ENCODE measurements at regions not wholly inside any gene's neighbourhood (a gene's known extent, or its start where the extent isn't known, plus 50 kb on each side); places are given as distances from the start of the nearest gene placed in this dataset.

DNA sequence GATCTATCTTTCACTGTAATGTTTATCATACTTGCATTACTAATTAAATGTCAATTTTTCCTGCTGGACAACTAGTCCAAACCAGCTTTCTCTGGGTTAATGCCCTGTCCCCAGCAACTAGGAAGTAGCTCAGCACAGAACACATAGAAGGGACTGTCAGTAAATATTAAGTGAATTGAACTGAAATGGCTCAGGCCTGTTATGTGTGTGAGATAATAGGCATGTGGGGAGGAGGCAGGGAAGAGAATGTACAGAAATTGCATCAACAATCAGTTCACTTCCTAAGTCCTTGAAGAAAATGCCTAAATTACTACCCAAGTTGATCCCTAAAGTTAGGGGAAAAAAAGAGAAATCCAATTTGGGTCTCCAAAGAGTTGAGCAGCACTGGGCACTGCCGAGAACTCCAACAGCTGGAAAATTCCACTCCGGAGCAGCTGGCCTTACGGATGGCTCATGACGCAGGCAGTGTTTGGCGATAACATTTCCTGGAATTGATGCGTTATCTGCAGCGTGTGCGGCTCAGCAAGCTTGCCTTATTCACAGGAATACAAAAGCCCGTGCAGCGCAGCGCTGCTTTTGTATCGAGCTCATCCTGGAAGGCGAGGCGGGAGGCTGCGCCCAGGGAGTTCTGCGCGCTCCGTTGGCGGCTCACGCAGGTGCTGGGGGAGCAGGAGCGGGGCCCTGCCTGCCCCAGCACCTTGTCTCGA is 297.3 kb upstream of the LCORL start:
- H3K9me3 Mint-ChIP-seq: peaks cover 0 to 17% (median 4%) of the 10 kb centered on the region in 6 donors
- H3K4me1 Mint-ChIP-seq: no peaks in the 10 kb centered on the region
- no peak overlapping the region for H3K4me3 Mint-ChIP-seq
- H3K27me3 Mint-ChIP-seq (ENCODE audit: low read depth in 3 of 3): peaks cover 0 to 3% (median 0%) of the 10 kb centered on the region in 3 donors
- DNase-seq: no peak
- no peaks in the 10 kb centered on the region for H3K36me3 Mint-ChIP-seq
- no peak overlapping the region for H3K27ac Mint-ChIP-seq

DNA sequence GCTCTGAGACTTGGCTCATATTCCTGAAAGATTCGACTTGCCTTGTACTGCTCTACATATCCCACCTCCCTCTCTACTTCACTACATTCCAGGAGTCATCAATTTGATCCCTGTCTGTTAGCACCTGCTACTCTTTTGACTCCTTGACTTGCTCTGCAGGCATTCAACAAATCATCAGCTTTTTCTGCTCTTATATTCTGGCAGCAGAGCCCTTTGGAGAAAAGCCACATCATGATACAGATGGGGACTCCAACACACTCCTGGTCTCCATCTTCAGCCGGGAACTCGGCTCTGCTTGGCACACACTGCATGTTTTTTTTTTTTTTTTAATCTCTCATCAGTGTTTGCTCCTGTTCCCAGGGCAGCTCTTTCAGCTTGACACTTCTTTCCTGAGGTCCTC is 293.2 kb upstream of the LCORL start:
- Mint-ChIP-seq H3K4me1 (no peaks in the 10 kb centered on the region), H3K27ac (no peak overlapping the region), H3K27me3 (ENCODE audit: low read depth in 3 of 3) (peaks cover 0 to 3% (median 0%) of the 10 kb centered on the region in 3 donors), H3K4me3 (no peak overlapping the region), H3K9me3 (peaks cover 0 to 32% (median 3%) of the 10 kb centered on the region in 6 donors), H3K36me3 (no peaks in the 10 kb centered on the region)
- DNase-seq: no peak

DNA sequence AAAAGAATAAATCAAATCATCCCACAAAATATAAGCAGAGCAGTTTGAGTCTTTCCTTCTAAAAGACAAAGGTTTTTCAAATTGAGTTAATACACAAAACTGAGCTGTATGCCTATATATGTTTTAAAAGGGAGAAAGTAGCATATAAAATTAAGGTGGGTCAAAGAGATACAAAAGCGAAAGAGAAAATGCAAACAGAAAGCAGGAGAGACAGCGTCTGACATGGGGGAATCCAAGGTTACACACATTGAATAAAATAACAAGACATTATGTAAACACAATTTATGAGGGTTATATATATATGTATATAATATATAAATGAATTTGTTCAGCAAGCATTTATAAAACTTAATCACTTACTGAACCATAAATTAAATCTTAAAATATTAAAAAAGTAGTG is 276.1 kb upstream of the LCORL start:
- peaks cover 0 to 4% (median under 1%) of the 10 kb centered on the region in 6 donors for H3K9me3 Mint-ChIP-seq
- no peak overlapping the region for H3K27ac Mint-ChIP-seq
- no peak for DNase-seq
- H3K27me3 Mint-ChIP-seq (ENCODE audit: low read depth in 3 of 3): peaks cover 0 to 1% (median 0%) of the 10 kb centered on the region in 3 donors
- no peak overlapping the region for H3K4me3 Mint-ChIP-seq
- no peaks in the 10 kb centered on the region for H3K4me1 Mint-ChIP-seq
- H3K36me3 Mint-ChIP-seq: no peaks in the 10 kb centered on the region

DNA sequence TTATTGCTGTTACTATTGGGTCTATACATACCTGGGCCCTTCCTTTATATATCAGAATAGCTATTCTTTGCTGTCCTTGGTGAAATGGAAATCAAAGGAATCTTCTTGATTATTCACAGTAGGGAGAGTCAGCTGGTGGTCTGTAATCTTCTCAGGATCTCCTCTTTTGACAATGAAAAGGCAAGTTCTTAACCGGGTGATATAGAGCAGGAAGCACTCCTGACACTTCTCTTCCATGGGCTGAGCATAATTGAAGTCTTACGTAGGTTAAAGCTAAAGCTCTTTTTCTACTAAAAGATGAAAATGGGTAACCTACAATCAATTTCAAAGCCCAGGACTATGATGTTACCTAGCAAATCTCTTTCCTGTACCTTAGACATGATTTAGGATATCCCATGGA is 274.9 kb upstream of the LCORL start:
- Mint-ChIP-seq H3K4me1 (no peaks in the 10 kb centered on the region), H3K27me3 (ENCODE audit: low read depth in 3 of 3) (peaks cover 0 to 1% (median 0%) of the 10 kb centered on the region in 3 donors), H3K27ac (no peak overlapping the region), H3K36me3 (peaks cover 0 to 3% (median 0%) of the 10 kb centered on the region in 3 donors), H3K4me3 (no peak overlapping the region), H3K9me3 (peaks cover 0 to 7% (median 4%) of the 10 kb centered on the region in 6 donors)
- no peak for DNase-seq

DNA sequence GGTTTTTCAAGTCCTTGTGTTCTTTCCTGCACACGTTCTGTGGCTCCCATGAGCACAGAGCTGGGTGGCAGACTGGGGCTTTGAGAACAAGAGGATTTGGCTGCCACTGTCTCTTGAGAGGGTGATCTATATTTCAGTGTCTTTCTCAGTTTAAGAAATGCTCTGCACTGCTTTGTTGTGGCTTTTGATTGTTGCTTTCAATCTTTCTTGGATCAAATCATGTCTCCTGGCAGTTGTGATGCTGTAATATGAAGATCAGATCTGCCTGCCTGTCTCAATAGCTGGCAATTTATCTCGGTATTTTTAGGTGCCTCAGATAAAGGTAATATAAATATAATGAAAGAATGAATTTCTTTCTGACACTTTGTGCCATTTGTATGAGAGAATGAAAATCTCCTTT is 273.3 kb upstream of the LCORL start:
- Mint-ChIP-seq H3K4me3 (no peak overlapping the region), H3K36me3 (peaks cover 0 to 3% (median 0%) of the 10 kb centered on the region in 3 donors), H3K4me1 (no peaks in the 10 kb centered on the region), H3K27me3 (ENCODE audit: low read depth in 3 of 3) (peaks cover 0 to 1% (median 0%) of the 10 kb centered on the region in 3 donors), H3K9me3 (peaks cover 0 to 5% (median 5%) of the 10 kb centered on the region in 6 donors), H3K27ac (no peak overlapping the region)
- no peak for DNase-seq

DNA sequence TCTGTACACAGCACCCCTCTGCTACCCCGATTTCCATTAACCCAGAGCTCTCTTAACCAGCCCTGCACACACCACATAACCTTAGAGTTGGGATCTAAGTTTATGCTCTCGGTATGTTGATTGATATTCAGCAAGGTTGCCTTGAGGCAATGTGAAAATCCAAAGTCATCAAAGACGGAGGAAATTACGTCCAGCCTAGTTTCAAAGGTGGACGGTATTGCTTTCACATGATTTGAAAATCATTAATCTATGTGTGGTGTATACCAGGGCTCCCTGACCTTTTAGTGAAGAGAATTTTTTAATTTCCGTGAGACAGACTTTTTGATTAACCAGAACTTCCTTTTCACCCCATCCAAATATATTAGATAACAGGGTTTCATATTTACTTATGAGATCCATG is 272.5 kb upstream of the LCORL start:
- DNase-seq: no peak
- no peak overlapping the region for H3K27ac Mint-ChIP-seq
- H3K27me3 Mint-ChIP-seq (ENCODE audit: low read depth in 3 of 3): peaks cover 0 to 2% (median 1%) of the 10 kb centered on the region in 3 donors
- H3K4me3 Mint-ChIP-seq: no peak overlapping the region
- peaks cover 0 to 3% (median 0%) of the 10 kb centered on the region in 3 donors for H3K36me3 Mint-ChIP-seq
- no peaks in the 10 kb centered on the region for H3K4me1 Mint-ChIP-seq
- peaks cover 0 to 9% (median 5%) of the 10 kb centered on the region in 6 donors for H3K9me3 Mint-ChIP-seq

DNA sequence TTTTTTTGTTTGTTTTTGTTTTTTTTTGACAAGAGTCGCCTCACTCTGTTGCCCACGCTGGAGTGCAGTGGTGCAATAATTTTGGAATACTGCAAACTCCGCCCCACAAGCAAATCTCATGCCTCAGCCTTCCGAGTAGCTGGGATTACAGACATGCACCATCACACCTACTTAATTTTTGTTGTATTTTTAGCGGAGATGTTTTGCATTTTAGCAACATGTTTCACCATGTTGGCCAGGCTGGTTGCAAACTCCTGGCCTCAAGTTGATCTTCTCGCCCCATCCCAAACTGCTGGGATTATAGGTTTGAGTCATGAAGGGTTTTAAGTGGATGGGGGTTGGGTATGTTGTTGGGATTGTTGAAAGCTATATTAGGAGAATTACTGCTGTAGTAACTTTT is 270.9 kb upstream of the LCORL start:
- Mint-ChIP-seq H3K9me3 (peaks cover 0 to 9% (median 5%) of the 10 kb centered on the region in 6 donors), H3K4me3 (no peak overlapping the region), H3K27ac (no peak overlapping the region), H3K4me1 (no peaks in the 10 kb centered on the region), H3K27me3 (ENCODE audit: low read depth in 3 of 3) (peaks cover 0 to 4% (median 0%) of the 10 kb centered on the region in 3 donors), H3K36me3 (peaks cover 0 to 3% (median 0%) of the 10 kb centered on the region in 3 donors)
- no peak for DNase-seq

DNA sequence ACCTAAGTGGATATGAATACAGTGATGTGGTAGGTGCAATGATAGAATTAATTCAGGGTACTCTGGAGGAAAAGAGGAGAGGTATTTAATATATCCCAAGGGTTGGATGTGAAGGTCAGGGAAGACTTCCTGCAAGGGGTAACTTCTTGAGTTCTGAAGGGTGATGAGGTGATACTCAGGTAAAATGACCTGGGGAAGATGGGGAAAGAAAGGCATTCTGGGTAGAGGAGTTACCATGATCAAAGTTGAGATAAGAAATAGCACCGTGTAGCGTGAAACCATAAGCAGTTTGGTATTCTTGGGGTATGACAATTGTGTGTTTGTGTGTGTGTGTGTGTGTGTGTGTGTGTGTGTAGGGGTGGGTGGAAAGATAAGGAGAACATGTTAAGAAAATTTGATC is 270.4 kb upstream of the LCORL start:
- H3K36me3 Mint-ChIP-seq: peaks cover 0 to 3% (median 0%) of the 10 kb centered on the region in 3 donors

DNA sequence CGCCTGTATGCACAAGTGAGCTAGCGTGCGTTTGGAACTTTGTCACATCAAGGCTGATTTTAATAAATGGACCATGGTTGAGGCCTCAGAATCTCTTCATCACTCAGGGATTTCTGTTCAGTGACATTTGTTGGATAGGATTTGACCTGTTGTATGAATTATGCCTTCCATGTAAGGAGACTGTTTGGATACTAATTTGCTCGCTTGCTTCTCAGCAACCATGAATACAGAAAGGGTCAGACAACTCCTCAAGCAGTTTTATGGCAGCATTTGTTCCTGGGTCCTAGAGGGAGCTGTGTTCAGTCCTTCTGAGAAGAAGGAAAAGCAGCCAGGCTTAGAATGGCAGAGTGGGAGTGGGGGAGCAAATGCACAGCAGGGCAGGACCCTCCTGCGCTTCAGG is 269.7 kb upstream of the LCORL start:
- no peaks in the 10 kb centered on the region for H3K4me1 Mint-ChIP-seq
- peaks cover 0 to 3% (median 0%) of the 10 kb centered on the region in 3 donors for H3K36me3 Mint-ChIP-seq
- no peak overlapping the region for H3K4me3 Mint-ChIP-seq
- peaks cover 0 to 10% (median 0%) of the 10 kb centered on the region in 3 donors for H3K27me3 Mint-ChIP-seq (ENCODE audit: low read depth in 3 of 3)
- peaks cover 0 to 14% (median 5%) of the 10 kb centered on the region in 6 donors for H3K9me3 Mint-ChIP-seq
- no peak for DNase-seq
- no peak overlapping the region for H3K27ac Mint-ChIP-seq

More for the DNA sequence above, 270.4 kb upstream of the LCORL start:
- Mint-ChIP-seq H3K27me3 (ENCODE audit: low read depth in 3 of 3) (peaks cover 0 to 5% (median 0%) of the 10 kb centered on the region in 3 donors), H3K4me1 (no peaks in the 10 kb centered on the region), H3K9me3 (peaks cover 0 to 13% (median 5%) of the 10 kb centered on the region in 6 donors), H3K27ac (no peak overlapping the region), H3K4me3 (no peak overlapping the region)
- DNase-seq: no peak

DNA sequence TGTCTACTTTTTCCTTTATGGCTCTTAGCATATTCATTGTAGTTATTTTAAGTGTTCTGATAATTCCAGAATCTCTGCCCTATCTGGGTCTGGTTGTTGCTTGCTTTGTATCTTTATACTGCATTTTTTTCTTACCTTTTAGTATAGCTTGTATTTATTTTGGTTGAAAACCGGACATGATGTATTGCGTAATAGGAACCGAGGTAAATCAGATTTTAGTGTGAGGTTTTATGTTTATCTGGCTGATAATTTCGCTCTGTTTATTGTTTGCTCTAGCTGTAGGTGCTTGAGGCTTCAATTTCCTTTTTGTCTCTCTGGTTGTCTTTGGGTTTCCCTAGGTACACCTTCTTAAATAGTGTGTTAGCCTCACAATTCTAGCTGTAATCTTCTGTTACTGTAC is 263.8 kb upstream of the LCORL start:
- Mint-ChIP-seq H3K4me1 (no peaks in the 10 kb centered on the region), H3K36me3 (no peaks in the 10 kb centered on the region), H3K27ac (no peak overlapping the region), H3K4me3 (no peak overlapping the region), H3K9me3 (peaks cover 0 to 11% (median under 1%) of the 10 kb centered on the region in 6 donors), H3K27me3 (ENCODE audit: low read depth in 3 of 3) (peaks cover 0 to 10% (median 2%) of the 10 kb centered on the region in 3 donors)
- no peak for DNase-seq

DNA sequence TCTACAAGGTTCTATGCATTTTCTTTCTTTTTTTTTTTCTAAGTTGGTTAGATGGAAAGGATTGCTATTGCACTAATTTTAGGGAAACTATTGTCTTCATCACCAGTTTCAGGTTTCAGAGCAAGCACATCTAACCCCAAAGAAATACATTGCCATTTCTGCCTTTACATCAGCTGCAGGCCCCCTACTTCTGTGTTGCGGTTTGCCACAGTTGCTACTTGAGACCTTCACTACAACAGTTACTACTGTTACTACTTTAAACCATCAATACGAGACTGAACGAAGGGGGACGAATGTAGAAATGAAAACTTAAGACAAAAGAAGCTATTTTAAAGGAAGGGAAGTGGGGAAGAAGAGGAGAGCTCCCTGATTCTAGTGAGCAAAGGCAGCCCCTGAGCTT is 256.7 kb upstream of the LCORL start:
- DNase-seq: no peak

DNA sequence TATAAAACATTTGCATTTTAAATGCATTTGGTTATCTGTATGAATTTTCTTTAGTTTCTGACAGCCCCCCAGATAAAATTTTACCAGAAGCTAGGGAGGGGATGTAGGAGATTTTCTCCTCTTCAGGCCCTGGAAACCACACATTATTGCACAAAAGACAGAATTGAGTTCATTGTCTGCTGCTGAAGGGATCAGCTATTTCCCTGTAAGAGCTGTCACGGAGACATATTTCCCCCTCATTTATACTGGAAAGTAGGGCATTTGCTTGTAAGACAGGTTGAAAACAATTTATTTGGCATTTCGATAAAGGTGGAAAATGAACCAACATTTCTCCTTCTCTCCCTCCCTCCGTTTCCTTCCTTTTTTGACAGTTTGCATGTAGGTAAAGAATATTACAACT is 241.3 kb upstream of the LCORL start:
- no peak overlapping the region for H3K4me3 Mint-ChIP-seq
- DNase-seq: no peak
- peaks cover 0 to 2% (median 0%) of the 10 kb centered on the region in 3 donors for H3K27me3 Mint-ChIP-seq (ENCODE audit: low read depth in 3 of 3)
- peaks cover 0 to 3% (median 0%) of the 10 kb centered on the region in 3 donors for H3K36me3 Mint-ChIP-seq
- peaks cover 0 to 20% (median 7%) of the 10 kb centered on the region in 6 donors for H3K9me3 Mint-ChIP-seq
- no peaks in the 10 kb centered on the region for H3K4me1 Mint-ChIP-seq
- H3K27ac Mint-ChIP-seq: no peak overlapping the region

More for the DNA sequence above, 256.7 kb upstream of the LCORL start:
- peaks cover 0 to 9% (median 1%) of the 10 kb centered on the region in 6 donors for H3K9me3 Mint-ChIP-seq
- H3K36me3 Mint-ChIP-seq: no peaks in the 10 kb centered on the region
- no peaks in the 10 kb centered on the region for H3K4me1 Mint-ChIP-seq
- peaks cover 0 to 2% (median 0%) of the 10 kb centered on the region in 3 donors for H3K27me3 Mint-ChIP-seq (ENCODE audit: low read depth in 3 of 3)
- H3K4me3 Mint-ChIP-seq: no peak overlapping the region
- H3K27ac Mint-ChIP-seq: no peak overlapping the region

DNA sequence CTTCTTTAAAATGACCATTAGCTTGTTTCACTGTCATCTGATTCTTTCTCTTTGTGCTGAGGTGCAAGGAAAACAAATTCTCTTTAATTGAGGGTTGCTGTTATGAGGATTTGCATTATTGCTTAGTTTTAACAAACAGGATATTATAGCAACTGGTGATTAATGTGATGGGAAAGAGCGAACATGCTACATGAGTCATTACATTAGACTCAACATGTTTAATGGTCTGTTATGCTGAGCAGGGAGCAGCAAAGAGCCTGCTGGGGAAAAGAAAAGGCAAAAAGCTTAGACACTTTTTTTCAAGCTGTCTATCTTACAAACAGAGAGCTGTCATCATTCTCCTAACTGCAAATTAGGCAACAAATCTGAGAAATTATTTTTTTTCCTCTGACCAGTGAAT is 230.5 kb upstream of the LCORL start:
- H3K4me1 Mint-ChIP-seq: no peaks in the 10 kb centered on the region
- DNase-seq: no peak

DNA sequence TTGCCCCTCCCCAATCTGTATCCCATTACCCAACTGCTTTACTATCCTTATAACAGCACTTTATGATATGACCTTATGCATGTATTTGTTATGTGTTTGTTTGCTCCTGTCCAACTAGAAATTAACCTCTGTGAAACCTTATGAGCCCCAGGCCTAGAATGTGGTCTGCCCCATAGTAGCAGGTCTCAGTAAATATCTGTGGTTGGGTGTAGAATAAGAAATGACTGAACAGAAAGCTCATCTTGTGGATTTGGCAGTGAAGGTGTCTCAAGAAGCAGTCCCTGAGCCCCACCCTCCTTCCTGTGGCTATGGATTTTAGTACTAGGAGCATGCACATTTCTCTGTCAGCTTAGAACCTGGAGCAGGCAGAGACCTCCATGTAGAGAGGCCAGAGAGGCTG is 229.0 kb upstream of the LCORL start:
- no peak overlapping the region for H3K4me3 Mint-ChIP-seq
- H3K4me1 Mint-ChIP-seq: no peaks in the 10 kb centered on the region
- peaks cover 0 to 4% (median 0%) of the 10 kb centered on the region in 3 donors for H3K27me3 Mint-ChIP-seq (ENCODE audit: low read depth in 3 of 3)
- no peaks in the 10 kb centered on the region for H3K36me3 Mint-ChIP-seq
- H3K9me3 Mint-ChIP-seq: peaks cover 0 to 4% (median 1%) of the 10 kb centered on the region in 6 donors
- no peak overlapping the region for H3K27ac Mint-ChIP-seq
- no peak for DNase-seq

More for the DNA sequence above, 230.5 kb upstream of the LCORL start:
- no peak overlapping the region for H3K4me3 Mint-ChIP-seq
- no peak overlapping the region for H3K27ac Mint-ChIP-seq
- no peaks in the 10 kb centered on the region for H3K36me3 Mint-ChIP-seq
- H3K27me3 Mint-ChIP-seq (ENCODE audit: low read depth in 3 of 3): peaks cover 0 to 4% (median 2%) of the 10 kb centered on the region in 3 donors
- peaks cover 0 to 4% (median 1%) of the 10 kb centered on the region in 6 donors for H3K9me3 Mint-ChIP-seq

All from immature natural killer cell (primary cell).